Stimulated activated CD8-positive, alpha-beta memory T cell treated with anti-CD3 and anti-CD28 coated beads, Interleukin-7, amount 100 ng/mL, for 1 hour (primary cell): ENCODE measurements at regions not wholly inside any gene's neighbourhood (a gene's known extent, or its start where the extent isn't known, plus 50 kb on each side); places are given as distances from the start of the nearest gene placed in this dataset.
"Not testable (repeated sequence)": the region's sequence is repeated elsewhere in the genome, so short reads cannot be mapped to it uniquely, and the experiment has no call there.

Source experiments
- DNase-seq, 2 donors: peaks; one replicate each; pipeline ENCODE4 v3.0.0-alpha.2; 2020; ENCODE audit warnings: low read depth in 2 of 2

DNA sequence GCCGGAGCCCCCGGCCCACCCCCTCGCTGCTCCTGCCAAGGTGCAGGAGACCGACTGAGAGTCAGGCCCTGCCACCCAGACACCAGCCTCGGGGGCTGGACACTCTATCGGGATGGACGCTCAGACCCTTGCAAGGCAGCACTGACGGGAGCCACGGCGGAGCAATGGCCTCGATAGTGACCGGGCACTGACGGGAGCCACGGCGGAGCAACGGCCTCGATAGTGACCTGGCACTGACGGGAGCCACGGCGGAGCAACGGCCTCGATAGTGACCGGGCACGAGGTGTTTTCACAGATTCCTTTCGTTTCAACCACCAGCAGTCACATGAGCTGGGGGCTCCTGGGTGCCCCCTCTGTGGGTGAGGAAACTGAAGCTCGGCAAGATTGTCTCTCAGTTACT lies 123.6 kb upstream of the PPP1R26 start:
- DNase-seq, result no peak

GRCh38 chr9:135356796-135357195 lies 122.8 kb upstream of the PPP1R26 start:
- DNase-seq, result no peak

GRCh38 chr9:135357863-135358551 lies 121.6 kb upstream of the PPP1R26 start:
- no peak for DNase-seq

DNA sequence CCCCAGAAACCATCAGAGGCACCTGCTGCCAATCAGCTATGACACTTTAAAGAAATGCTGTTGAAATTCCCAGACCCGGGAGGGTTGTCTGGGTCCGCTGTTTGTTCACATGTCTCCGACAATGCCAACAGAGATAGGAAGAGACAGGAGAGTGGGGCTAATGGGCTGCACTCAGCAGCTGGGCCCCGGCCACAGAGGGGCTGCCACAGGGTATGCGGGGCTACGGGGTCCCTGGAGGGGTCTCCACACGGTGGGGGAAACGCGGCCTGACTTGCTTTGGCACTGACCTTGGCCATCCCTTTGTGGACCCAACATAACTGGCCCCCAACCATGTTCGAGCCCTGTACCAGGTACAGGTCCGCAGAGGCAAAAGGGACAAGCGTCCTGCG lies 121.0 kb upstream of the PPP1R26 start:
- no peak for DNase-seq

DNA sequence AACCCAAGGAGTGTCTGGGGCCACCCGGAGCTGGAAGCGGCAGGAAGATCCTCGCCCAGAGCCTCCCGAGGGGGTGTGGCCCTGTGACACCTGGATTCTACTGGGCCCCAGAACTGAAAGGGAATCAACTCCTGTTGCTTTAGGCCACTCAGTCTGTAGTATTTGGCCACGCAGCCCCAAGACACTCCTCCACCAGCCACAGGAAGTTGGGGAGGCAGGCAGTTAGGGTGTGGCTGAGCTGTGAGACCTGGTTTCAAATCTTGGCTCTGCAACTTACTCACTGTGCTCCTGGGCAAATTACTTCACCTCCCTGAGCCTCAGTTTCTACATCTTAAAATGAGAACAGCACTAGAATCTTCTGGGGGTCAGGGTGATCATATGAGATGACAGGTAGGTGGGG lies 119.8 kb upstream of the PPP1R26 start:
- no peak for DNase-seq

- DNase-seq, result no peak
These were observed 119.0 kb upstream of the PPP1R26 start for GRCh38 chr9:135360617-135361016.

GRCh38 chr9:135361668-135362067 lies 117.9 kb upstream of the PPP1R26 start:
- DNase-seq, result not testable (repeated sequence)

DNA sequence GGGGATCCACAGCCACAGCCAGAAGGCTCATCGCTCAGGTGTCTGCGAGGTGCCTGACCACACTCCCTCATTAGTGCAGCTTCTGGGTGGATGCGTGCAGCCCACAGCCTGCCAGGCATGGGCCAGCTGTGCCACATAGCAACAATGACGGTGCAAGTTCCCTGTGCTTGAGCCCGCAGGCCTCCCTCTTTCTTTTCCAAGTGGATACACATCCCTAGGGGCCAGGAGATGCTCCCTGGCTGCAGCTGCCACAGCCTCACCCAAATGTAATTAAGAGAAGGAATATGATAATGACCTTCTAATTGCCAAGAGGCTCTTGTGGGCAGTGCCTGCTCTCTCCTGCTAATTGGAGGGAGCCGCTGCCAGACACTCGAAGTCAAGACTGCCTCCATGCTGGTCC lies 116.0 kb upstream of the PPP1R26 start:
- DNase-seq, result no peak

- DNase-seq, result no peak
These were observed 114.4 kb upstream of the PPP1R26 start for GRCh38 chr9:135365013-135365768.

DNA sequence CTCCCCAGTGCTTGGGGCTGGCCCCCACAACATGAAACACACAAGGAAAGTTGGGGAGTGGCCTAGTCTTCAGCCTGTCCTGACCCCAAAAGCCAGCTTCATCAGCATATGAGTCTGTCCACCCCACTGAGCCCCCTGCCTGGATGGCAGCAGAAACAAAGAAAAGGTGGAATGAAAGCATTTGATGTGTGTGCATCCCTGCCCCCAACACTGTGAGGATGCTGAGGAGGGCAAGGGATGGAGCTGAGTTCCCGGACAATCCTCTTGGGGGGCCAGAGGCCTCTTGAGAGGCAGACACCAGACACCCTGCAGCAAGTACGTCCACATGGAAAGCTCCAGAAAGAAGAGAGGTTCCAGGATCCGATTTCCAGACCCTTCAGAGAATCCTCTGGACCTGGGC lies 113.5 kb upstream of the PPP1R26 start:
- no peak for DNase-seq

GRCh38 chr9:135369412-135369990 lies 110.1 kb upstream of the PPP1R26 start:
- no peak for DNase-seq

DNA sequence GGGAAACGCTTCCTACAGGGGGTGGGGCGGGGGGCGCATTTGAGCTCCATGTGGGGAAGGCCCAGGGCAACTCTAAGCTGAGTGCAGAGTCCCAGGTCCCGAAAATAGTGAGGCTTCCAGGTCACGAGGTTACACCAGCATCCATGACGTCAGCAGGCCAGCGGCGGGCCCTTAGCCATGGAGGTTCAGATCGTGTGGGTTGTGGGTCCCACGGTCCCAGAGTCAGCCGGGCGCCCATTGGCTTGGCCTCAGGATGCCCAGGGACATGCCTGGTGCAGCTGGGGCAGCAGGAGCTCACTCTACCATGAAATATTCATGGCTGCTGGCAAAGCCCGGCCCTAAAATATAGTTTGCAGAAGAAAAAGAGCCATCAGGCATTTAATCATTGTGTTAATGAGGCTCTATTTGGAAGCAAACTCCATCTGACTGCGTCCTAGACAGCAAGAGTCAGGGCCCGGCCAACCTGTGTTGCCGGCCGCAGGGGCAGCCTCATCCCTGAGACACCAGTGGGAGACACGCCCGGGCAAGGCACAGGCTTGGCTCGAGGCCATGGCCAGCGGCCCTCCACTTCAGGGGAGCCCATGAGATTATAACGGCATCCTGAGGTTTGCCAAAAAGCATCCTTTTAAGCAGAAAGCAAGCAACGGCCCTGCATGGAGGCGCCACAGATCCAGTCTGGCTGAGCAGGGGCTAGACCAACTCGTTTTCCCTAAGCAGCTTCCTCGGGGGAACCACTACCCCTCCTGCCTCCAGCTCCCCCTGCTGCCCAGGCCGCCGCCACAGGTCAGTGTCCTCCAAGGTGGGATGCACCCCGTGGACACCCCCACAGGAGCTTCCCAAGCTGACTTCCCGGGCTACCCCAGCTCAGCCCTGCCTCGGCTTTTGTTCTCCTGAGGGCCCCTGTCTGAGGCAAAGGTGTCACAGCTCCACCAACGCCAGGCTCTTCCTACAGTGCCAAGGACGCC lies 108.9 kb upstream of the PPP1R26 start:
- DNase-seq, result no peak

GRCh38 chr9:135371535-135371934 lies 108.0 kb upstream of the PPP1R26 start:
- no peak for DNase-seq

- DNase-seq, result no peak
These were observed 107.5 kb upstream of the PPP1R26 start for GRCh38 chr9:135372036-135372435.

- DNase-seq, result no peak
These were observed 107.0 kb upstream of the PPP1R26 start for GRCh38 chr9:135372501-135373008.

DNA sequence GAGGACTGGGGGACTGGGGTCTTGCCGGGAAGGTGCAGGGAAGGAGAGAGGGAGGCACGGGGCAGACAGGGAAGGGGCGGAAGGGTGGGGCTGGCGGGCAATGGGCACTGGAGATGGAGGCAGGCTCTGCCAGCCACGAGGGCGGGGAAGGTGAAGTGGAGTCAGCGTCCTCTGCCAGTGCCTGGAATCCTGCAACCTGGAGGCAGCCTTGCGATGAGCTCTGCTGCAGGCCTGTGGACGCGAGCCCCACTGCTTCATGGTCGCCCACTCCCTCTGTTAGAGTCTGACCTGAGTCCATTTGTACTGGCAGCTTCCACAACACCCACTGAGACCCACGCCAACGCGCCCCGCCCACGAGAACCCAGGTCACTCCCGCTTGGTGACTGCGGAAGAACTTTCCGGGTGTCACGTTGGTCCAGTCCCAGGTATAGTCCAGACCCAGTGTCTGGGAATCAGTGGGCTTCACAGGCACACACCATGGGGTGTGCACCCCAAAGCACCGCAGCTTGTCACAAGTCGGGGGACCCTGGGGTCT lies 106.4 kb upstream of the PPP1R26 start:
- DNase-seq, result no peak

GRCh38 chr9:135373820-135374219 lies 105.8 kb upstream of the PPP1R26 start:
- no peak for DNase-seq

DNA sequence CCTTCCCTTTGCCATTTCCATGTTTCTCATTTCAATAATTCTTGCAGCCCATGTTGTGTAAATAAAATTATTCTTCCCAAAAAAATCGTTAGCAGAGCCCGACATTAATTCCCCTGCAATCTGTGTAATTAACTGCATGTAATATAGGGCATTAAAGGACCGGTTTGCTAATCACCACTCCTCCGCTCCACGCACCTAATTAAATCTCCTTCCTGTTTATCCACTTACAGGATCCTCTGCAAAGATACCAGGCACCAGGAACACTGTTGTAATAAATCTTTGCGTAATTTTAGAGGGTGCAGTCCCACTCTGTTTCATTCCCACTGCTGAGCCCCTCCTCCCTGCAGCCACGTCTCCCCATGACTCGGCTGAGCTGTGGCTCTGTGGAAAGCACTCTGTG lies 105.0 kb upstream of the PPP1R26 start:
- no peak for DNase-seq

DNA sequence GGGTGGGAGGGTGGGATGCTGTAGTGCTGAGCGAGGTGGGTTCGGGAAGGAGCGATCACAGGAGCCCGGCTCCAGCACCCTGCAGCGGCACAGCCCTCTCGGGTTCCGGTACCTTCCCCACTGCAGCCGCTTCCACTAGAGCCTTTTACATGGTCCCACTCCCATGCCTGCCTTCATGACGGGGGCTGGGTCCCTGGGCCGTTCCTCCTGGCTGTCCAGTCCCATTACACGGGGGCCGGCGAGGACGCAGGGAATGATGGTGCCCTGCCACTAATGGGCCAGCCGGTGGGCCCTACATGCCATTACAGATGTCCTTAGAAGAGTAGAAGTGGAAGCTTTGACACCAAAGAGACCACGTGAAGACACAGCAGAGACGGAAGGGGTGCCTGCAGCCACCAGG lies 104.6 kb upstream of the PPP1R26 start:
- DNase-seq, result no peak

DNA sequence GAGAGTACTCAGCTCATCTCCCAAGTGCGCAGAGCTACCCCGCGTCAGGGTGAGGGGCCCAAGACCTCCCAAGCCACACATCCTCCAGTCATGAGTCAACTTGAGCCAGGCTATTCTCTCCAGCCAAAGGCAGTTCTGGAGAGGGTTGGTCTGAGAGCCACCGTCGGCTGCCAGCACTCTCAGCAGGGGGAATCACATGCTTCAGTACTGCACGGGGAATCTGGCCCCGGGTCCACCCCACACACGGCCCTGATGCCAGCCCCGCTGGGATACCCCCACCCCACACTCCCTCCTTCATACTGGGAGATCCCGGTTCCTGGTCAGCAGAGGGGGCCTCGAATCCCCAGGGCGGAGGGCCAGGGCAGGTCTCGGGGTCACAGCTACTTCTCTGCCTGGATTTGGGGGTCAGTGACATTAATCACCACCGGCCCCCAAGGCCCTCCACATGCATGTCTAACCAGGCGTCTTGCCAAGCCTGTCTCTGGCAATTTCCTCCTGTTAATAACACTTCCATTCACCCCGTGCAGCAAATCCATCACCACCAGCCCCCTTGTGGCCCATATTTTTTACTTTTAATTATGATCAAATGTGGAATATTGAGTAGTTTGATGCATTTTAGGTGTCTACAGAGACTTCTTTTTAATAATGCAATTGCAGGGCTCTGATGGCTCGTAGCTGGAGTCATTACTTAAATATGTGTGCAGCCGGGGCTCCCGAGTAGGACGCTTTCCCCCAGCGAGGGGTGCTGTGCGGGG lies 102.9 kb upstream of the PPP1R26 start:
- DNase-seq, result no peak

GRCh38 chr9:135377431-135377830 lies 102.2 kb upstream of the PPP1R26 start:
- no peak for DNase-seq
